HepG2 (cell line): ENCODE measurements at regions not wholly inside any gene's neighbourhood (a gene's known extent, or its start where the extent isn't known, plus 50 kb on each side); places are given as distances from the start of the nearest gene placed in this dataset.

Experiments used
- ATAC-seq: fragments of 200-7000 bp; cut with Tn5 transposase; 3 replicates; pipeline ENCODE4 v1.9.1; 2020; ENCODE audit warnings: mild to moderate bottlenecking, moderate library complexity
- BruUV-seq: library from RNA; stranded (reverse); fragments of 400-500 nt; replicated peaks from 2 replicates; lab custom pipeline; 2021; lab: Mats Ljungman, UMichigan
- CTCF ChIA-PET: fragments of 300-600 bp; formaldehyde crosslinking; extraction: SDS; loops from one replicate; lab custom pipeline; 2021; ENCODE audit warnings: low total read pairs, inconsistent platforms, low intra/inter-chr PET ratio; lab: Yijun Ruan, JAX
- POLR2A ChIA-PET: fragments of 350-600 bp; sonication (Branson Sonifier 250); formaldehyde crosslinking; loops from one replicate; lab custom pipeline; 2020; ENCODE audit warnings: antibody characterized with exemption, inconsistent platforms; lab: Yijun Ruan, JAX
- DNase-seq: peaks from one replicate; pipeline ENCODE4 v3.0.0-alpha.2; 2015; ENCODE audit warnings: low spot score
- FAIRE-seq: peaks from 3 replicates; lab custom pipeline; 2011; peaks lifted over from hg19 to GRCh38; lab: Jason Lieb, UNC
- H2AFZ ChIP-seq: one replicate; pipeline ENCODE4 v1.6.1; 2011; ENCODE audit warnings: low read length, inconsistent platforms
- H3K27ac ChIP-seq: fragments of 300-600 bp; 3 replicates; pipeline ENCODE4 v1.8.0; 2011; ENCODE audit warnings: mixed run types, mild to moderate bottlenecking, mixed read lengths, low read length, inconsistent platforms; ENCODE audit not compliant: insufficient read depth; ENCODE audit errors: extremely low read length
- H3K27me3 ChIP-seq, 2 experiments: fragments of 200-600 bp in 1 of 2; 2 replicates in 1 of 2; 3 replicates in 1 of 2; pipeline versions ENCODE4 v1.6.0 to v1.8.0; 2011; ENCODE audit warnings: low read length in 2 of 2, mild to moderate bottlenecking in 2 of 2, moderate library complexity in 2 of 2, inconsistent platforms in 1 of 2; ENCODE audit not compliant: insufficient read depth in 2 of 2, control insufficient read depth in 1 of 2
- H3K36me3 ChIP-seq, 2 experiments: fragments of 200-600 bp in 1 of 2; replicated peaks in 1 of 2; 2 replicates in 1 of 2; 3 replicates in 1 of 2; pipeline versions ENCODE4 v1.5.1 to v1.8.0; 2011; ENCODE audit warnings: low read length in 2 of 2, inconsistent platforms in 1 of 2; ENCODE audit not compliant: insufficient read depth in 2 of 2, control insufficient read depth in 1 of 2
- H3K4me1 ChIP-seq: 2 replicates; pipeline ENCODE4 v1.5.1; 2012; ENCODE audit warnings: low read length, inconsistent platforms; ENCODE audit not compliant: insufficient read depth
- H3K4me2 ChIP-seq: 2 replicates; pipeline ENCODE4 v1.6.0; 2011; ENCODE audit warnings: low read depth, low read length, inconsistent platforms
- H3K4me3 ChIP-seq, 3 experiments: fragments of 200-600 bp in 1 of 3; sonication (generic), shearing (Covaris generic) in 1 of 3; replicated peaks in 1 of 3; 2 replicates each; pipeline ENCODE4 v1.5.1; 2011 to 2016; ENCODE audit warnings: low read length in 3 of 3, inconsistent platforms in 2 of 3, low read depth in 2 of 3, mild to moderate bottlenecking in 2 of 3, control low read depth in 1 of 3, mixed read lengths in 1 of 3; ENCODE audit not compliant: insufficient read depth in 1 of 3
- H3K79me2 ChIP-seq: one replicate; pipeline ENCODE4 v1.6.1; 2011; ENCODE audit warnings: low read length, inconsistent platforms; ENCODE audit not compliant: insufficient read depth
- H3K9ac ChIP-seq: 2 replicates; pipeline ENCODE4 v1.6.0; 2011; ENCODE audit warnings: mild to moderate bottlenecking, low read depth, low read length, inconsistent platforms; ENCODE audit not compliant: insufficient read depth
- H3K9me3 ChIP-seq: 2 replicates; pipeline ENCODE4 v1.5.1; 2012; ENCODE audit warnings: mild to moderate bottlenecking, low read length
- H4K20me1 ChIP-seq: 2 replicates; pipeline ENCODE4 v1.6.0; 2011; ENCODE audit warnings: inconsistent platforms, mild to moderate bottlenecking, low read length, moderate library complexity; ENCODE audit not compliant: insufficient read depth
- ARNT2 ChIP-seq: sonication (generic); formaldehyde crosslinking; IDR thresholded peaks from 2 replicates; pipeline ENCODE4 v1.8.0; 2022; ENCODE audit warnings: mild to moderate bottlenecking, low read depth, missing genetic modification reagents, moderate library complexity
- BATF2 ChIP-seq: sonication (generic); formaldehyde crosslinking; IDR thresholded peaks from 2 replicates; pipeline ENCODE4 v1.8.0; 2022; ENCODE audit warnings: mild to moderate bottlenecking, missing genetic modification reagents, moderate library complexity
- NFIC ChIP-seq: IDR thresholded peaks from 2 replicates; pipeline ENCODE4 v1.6.1; 2012; ENCODE audit warnings: mild to moderate bottlenecking, low read length, inconsistent platforms
- SMC3 ChIP-seq: IDR thresholded peaks from 2 replicates; pipeline ENCODE4 v1.6.1; 2011; ENCODE audit warnings: low read length, improper control_type of control experiment
- THAP11 ChIP-seq: IDR thresholded peaks from 2 replicates; pipeline ENCODE4 v1.6.1; 2016; ENCODE audit warnings: missing biosample characterization, missing genetic modification reagents
- ZBED4 ChIP-seq: sonication (generic); formaldehyde crosslinking; IDR thresholded peaks from 2 replicates; pipeline ENCODE4 v1.4.0; 2020; ENCODE audit warnings: missing genetic modification reagents, borderline replicate concordance
- ZNF143 ChIP-seq: sonication (generic); formaldehyde crosslinking; IDR thresholded peaks from 2 replicates; pipeline ENCODE4 v1.4.0; 2020; ENCODE audit warnings: missing genetic modification reagents
- ZNF780A ChIP-seq: sonication (generic); formaldehyde crosslinking; IDR thresholded peaks from 2 replicates; pipeline ENCODE4 v1.8.0; 2022; ENCODE audit warnings: mild to moderate bottlenecking, missing genetic modification reagents, moderate library complexity
- ZSCAN25 ChIP-seq: sonication (generic); formaldehyde crosslinking; IDR thresholded peaks from 2 replicates; pipeline ENCODE4 v1.8.0; 2022; ENCODE audit warnings: mild to moderate bottlenecking, missing genetic modification reagents
- WGBS: methylation state at CpG from one replicate; pipeline ENCODE4 v1.1.6; 2017; ENCODE audit warnings: low lambda C conversion rate; 5-methylcytosine and 5-hydroxymethylcytosine counted together
- in situ Hi-C: cut with HindIII; loops from 2 replicates; pipeline ENCODE4 v1.10.0; 2017; ENCODE audit warnings: low pct_unique_long_range_greater_than_20kb; ENCODE audit not compliant: extremely low pct_ligation_motif_present
- intact Hi-C: fragments of 100-400 bp; cut with micrococcal nuclease; formaldehyde crosslinking; loops from one replicate; pipeline ENCODE4 v1.10.0; 2022; ENCODE audit not compliant: unreplicated experiment
- TF ChIP-seq, protein P1 (sequence below): sonication (generic); formaldehyde crosslinking; IDR thresholded peaks from 2 replicates; pipeline ENCODE4 v1.5.0; 2020; ENCODE audit warnings: mild to moderate bottlenecking, missing genetic modification reagents, moderate library complexity

GRCh38 chr4:138037696-138038095 lies 204.5 kb downstream of the SLC7A11 start:
- BruUV-seq, result no TSS peak
- in situ Hi-C loops, result loop anchor here (5.0 to 25.0 kb wide), 4 partner anchors 60 to 645 kb away; no protein-coding TSS in a partner anchor
- H3K36me3 ChIP-seq, result no peaks in the 10 kb centered on the region
- peak overlapping the region; percentile 94 for H2AFZ ChIP-seq
- H3K27ac ChIP-seq, result no peak overlapping the region
- ATAC-seq (peak; percentile 46; the same call in 2 of the 3 replicates), FAIRE-seq (no peak), DNase-seq (no peak)
- peak; percentile 79 for TF ChIP-seq ZNF143
- TF ChIP-seq ZSCAN25 (CRISPR knock-in tag), result no peak
- TF ChIP-seq NFIC, result no peak
- peak; percentile 93 for TF ChIP-seq THAP11
- TF ChIP-seq ARNT2 (CRISPR knock-in tag), result no peak
- intact Hi-C loops, result loop anchor here (5.0 to 10.0 kb wide), 2 partner anchors 207 to 520 kb away; partner anchors contain the start of gene SLC7A11
- H3K4me2 ChIP-seq, result peak overlapping the region; percentile 59
- 6% methylated on average over 3 of the region's 3 CpGs for WGBS
- peak overlapping the region in 1 of 3 experiments; percentile 24; a peak in 1 of 6 replicates for H3K4me3 ChIP-seq
- H3K79me2 ChIP-seq, result no peaks in the 10 kb centered on the region
- H3K9ac ChIP-seq, result peak overlapping the region; percentile 34; the same call in 1 of the 2 replicates
- no peaks in the 10 kb centered on the region for H3K4me1 ChIP-seq
- ChIA-PET CTCF (no interaction called here), POLR2A (no interaction called here)
- no peaks in the 10 kb centered on the region for H4K20me1 ChIP-seq
- H3K9me3 ChIP-seq, result no peaks in the 10 kb centered on the region
- H3K27me3 ChIP-seq, result no peaks in the 10 kb centered on the region

- H4K20me1 ChIP-seq, result no peaks in the 10 kb centered on the region
- peak; percentile 62 for FAIRE-seq
- intact Hi-C loops, result loop anchor here (1.0 to 10.0 kb wide), 9 partner anchors 54 to 835 kb away; partner anchors contain the start of gene SLC7A11
- H3K36me3 ChIP-seq, result no peaks in the 10 kb centered on the region
- peak; percentile 52 for DNase-seq
- in situ Hi-C loops, result loop anchor here (5.0 to 25.0 kb wide), 4 partner anchors 61 to 646 kb away; no protein-coding TSS in a partner anchor
- H3K4me1 ChIP-seq, result no peaks in the 10 kb centered on the region
- POLR2A ChIA-PET, result no interaction called here
- no peak overlapping the region for H2AFZ ChIP-seq
- WGBS, result 29% methylated on average over 1 of the region's 1 CpG
- no TSS peak for BruUV-seq
- no peak overlapping the region for H3K4me3 ChIP-seq
- H3K27me3 ChIP-seq, result no peaks in the 10 kb centered on the region; a peak in 1 of 5 replicates
- no peaks in the 10 kb centered on the region for H3K9me3 ChIP-seq
- peak; percentile 98 for ATAC-seq
- no peak overlapping the region for H3K4me2 ChIP-seq
- H3K9ac ChIP-seq, result no peak overlapping the region
- CTCF ChIA-PET, result interaction anchor here (0.7 to 3.5 kb wide), 7 partner anchors 55 to 835 kb away, joined by 3 to 28 read pairs (median 7); no protein-coding TSS in a partner anchor
- no peak overlapping the region for H3K27ac ChIP-seq
- H3K79me2 ChIP-seq, result no peaks in the 10 kb centered on the region
- TF ChIP-seq BATF2 (CRISPR knock-in tag), result no peak
- TF ChIP-seq SMC3, result peak; percentile 93
- TF ChIP-seq, protein P1, sequence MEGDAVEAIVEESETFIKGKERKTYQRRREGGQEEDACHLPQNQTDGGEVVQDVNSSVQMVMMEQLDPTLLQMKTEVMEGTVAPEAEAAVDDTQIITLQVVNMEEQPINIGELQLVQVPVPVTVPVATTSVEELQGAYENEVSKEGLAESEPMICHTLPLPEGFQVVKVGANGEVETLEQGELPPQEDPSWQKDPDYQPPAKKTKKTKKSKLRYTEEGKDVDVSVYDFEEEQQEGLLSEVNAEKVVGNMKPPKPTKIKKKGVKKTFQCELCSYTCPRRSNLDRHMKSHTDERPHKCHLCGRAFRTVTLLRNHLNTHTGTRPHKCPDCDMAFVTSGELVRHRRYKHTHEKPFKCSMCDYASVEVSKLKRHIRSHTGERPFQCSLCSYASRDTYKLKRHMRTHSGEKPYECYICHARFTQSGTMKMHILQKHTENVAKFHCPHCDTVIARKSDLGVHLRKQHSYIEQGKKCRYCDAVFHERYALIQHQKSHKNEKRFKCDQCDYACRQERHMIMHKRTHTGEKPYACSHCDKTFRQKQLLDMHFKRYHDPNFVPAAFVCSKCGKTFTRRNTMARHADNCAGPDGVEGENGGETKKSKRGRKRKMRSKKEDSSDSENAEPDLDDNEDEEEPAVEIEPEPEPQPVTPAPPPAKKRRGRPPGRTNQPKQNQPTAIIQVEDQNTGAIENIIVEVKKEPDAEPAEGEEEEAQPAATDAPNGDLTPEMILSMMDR (CRISPR knock-in tag), result peak; percentile 84
- no peak for TF ChIP-seq ZNF780A (CRISPR knock-in tag)
- TF ChIP-seq ZBED4, result 0 out of 2 replicates have a peak, but pooled peaks have one; percentile 31
Observed at GRCh38 chr4:138035781-138036258, 206.3 kb downstream of the SLC7A11 start.
